ENCODE measurements at regions not wholly inside any gene's neighbourhood (a gene's known extent, or its start where the extent isn't known, plus 50 kb on each side); places are given as distances from the start of the nearest gene placed in this dataset.

- Histone ChIP-seq H3K27me3 (ENCODE audit: control insufficient read depth, insufficient read depth, low read length) (no peaks in the 10 kb centered on the region), H3K4me3 (ENCODE audit: low read depth, low read length) (no peak overlapping the region), H3K9me3 (ENCODE audit: control insufficient read depth, insufficient read depth, low read length) (no peaks in the 10 kb centered on the region), H3K27ac (ENCODE audit: low read depth, low read length) (no peak overlapping the region)
- ChIA-PET CTCF (no interaction called here), POLR2A (no interaction called here)
- DNase-seq (ENCODE audit: low read depth, low spot score), result no peak
- no peak for TF ChIP-seq CTCF (IDR thresholded peaks at IDR 0.05; ENCODE audit: low read depth, low read length)
Observed at GRCh38 chr4:18937080-18937479, 915.5 kb upstream of the LCORL start.

- no peak overlapping the region for H3K27ac ChIP-seq (ENCODE audit: low read depth, low read length)
- H3K4me3 ChIP-seq (ENCODE audit: low read depth, low read length), result no peak overlapping the region
- CTCF ChIA-PET, result interaction anchor here (0.7 kb wide), 1 partner anchor 243 kb away, joined by 3 read pairs; no protein-coding TSS in a partner anchor
- DNase-seq (ENCODE audit: low read depth, low spot score), result no peak
- no peaks in the 10 kb centered on the region for H3K9me3 ChIP-seq (ENCODE audit: control insufficient read depth, insufficient read depth, low read length)
- H3K27me3 ChIP-seq (ENCODE audit: control insufficient read depth, insufficient read depth, low read length), result no peaks in the 10 kb centered on the region
- TF ChIP-seq CTCF (IDR thresholded peaks at IDR 0.05; ENCODE audit: low read depth, low read length), result no peak
- POLR2A ChIA-PET, result no interaction called here
Observed at GRCh38 chr4:18935659-18936345, 914.2 kb upstream of the LCORL start.

GRCh38 chr4:18934197-18934596 lies 912.6 kb upstream of the LCORL start:
- Histone ChIP-seq H3K27me3 (ENCODE audit: control insufficient read depth, insufficient read depth, low read length) (no peaks in the 10 kb centered on the region), H3K9me3 (ENCODE audit: control insufficient read depth, insufficient read depth, low read length) (no peaks in the 10 kb centered on the region), H3K27ac (ENCODE audit: low read depth, low read length) (no peak overlapping the region), H3K4me3 (ENCODE audit: low read depth, low read length) (no peak overlapping the region)
- no peak for DNase-seq (ENCODE audit: low read depth, low spot score)
- TF ChIP-seq CTCF (IDR thresholded peaks at IDR 0.05; ENCODE audit: low read depth, low read length), result no peak; the same call in 1 of the 2 replicates
- ChIA-PET POLR2A (no interaction called here), CTCF (interaction anchor here (0.7 kb wide), 2 partner anchors 243 to 247 kb away, joined by 3 read pairs; no protein-coding TSS in a partner anchor)

GRCh38 chr4:18932730-18933339 lies 911.3 kb upstream of the LCORL start:
- Histone ChIP-seq H3K4me3 (ENCODE audit: low read depth, low read length) (no peak overlapping the region), H3K27me3 (ENCODE audit: control insufficient read depth, insufficient read depth, low read length) (no peaks in the 10 kb centered on the region), H3K27ac (ENCODE audit: low read depth, low read length) (no peak overlapping the region), H3K9me3 (ENCODE audit: control insufficient read depth, insufficient read depth, low read length) (no peaks in the 10 kb centered on the region)
- ChIA-PET CTCF (no interaction called here), POLR2A (no interaction called here)
- no peak for DNase-seq (ENCODE audit: low read depth, low spot score)
- no peak for TF ChIP-seq CTCF (IDR thresholded peaks at IDR 0.05; ENCODE audit: low read depth, low read length)

GRCh38 chr4:18931643-18932377 lies 910.3 kb upstream of the LCORL start:
- Histone ChIP-seq H3K9me3 (ENCODE audit: control insufficient read depth, insufficient read depth, low read length) (no peaks in the 10 kb centered on the region), H3K27ac (ENCODE audit: low read depth, low read length) (no peak overlapping the region), H3K4me3 (ENCODE audit: low read depth, low read length) (no peak overlapping the region), H3K27me3 (ENCODE audit: control insufficient read depth, insufficient read depth, low read length) (no peaks in the 10 kb centered on the region)
- TF ChIP-seq CTCF (IDR thresholded peaks at IDR 0.05; ENCODE audit: low read depth, low read length), result no peak
- no peak for DNase-seq (ENCODE audit: low read depth, low spot score)
- POLR2A ChIA-PET, result no interaction called here
- CTCF ChIA-PET, result no interaction called here
